SK-N-MC (cell line): ENCODE measurements at regions not wholly inside any gene's neighbourhood (a gene's known extent, or its start where the extent isn't known, plus 50 kb on each side); places are given as distances from the start of the nearest gene placed in this dataset.

Experiments
- EZH2 ChIP-seq: fragments of 200-600 bp; sonication (generic); IDR thresholded peaks from one replicate; pipeline ENCODE4 v1.6.1; 2017; ENCODE audit warnings: antibody characterized with exemption
- FOXP2 ChIP-seq: optimal IDR thresholded peaks from 2 replicates; pipeline ENCODE3; 2011; ENCODE audit warnings: mild to moderate bottlenecking, moderate library complexity; ENCODE audit not compliant: insufficient read depth; ENCODE audit errors: extremely low read length, control extremely low read depth
- POLR2AphosphoS5 ChIP-seq: IDR thresholded peaks from 2 replicates; pipeline ENCODE4 v1.6.1; 2012; ENCODE audit warnings: mild to moderate bottlenecking, low read depth, low read length, borderline replicate concordance

GRCh38 chr11:115709297-115709696 lies 205.1 kb upstream of the CADM1 start:
- TF ChIP-seq FOXP2 = no peak
- no peak for TF ChIP-seq POLR2AphosphoS5
- no peak for TF ChIP-seq EZH2
